ENCODE measurements at regions not wholly inside any gene's neighbourhood (a gene's known extent, or its start where the extent isn't known, plus 50 kb on each side); places are given as distances from the start of the nearest gene placed in this dataset.

DNA sequence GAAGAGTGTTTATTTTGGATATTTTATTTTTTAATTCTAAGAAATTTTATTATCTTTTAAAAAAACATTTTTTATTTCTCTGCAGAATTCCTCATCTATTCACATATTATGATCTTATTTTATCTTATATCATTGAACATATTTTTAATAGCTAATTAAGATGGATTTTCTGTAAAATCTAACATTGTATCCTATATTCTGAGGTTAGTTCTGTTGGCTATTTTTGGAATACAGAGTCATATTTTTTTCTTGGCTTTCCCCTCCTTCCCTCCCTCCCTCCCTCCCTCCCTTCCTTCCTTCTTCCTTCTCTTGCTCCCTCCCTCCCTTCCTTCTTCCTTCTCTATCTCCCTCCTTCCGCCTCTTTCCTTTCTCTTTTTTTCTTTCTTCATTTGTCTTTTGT lies 2326.6 kb upstream of the RAG2 start:
- TF ChIP-seq POLR2A (IDR thresholded peaks at IDR 0.05; ENCODE audit: low read depth, low read length) (no peak), TAF1 (IDR thresholded peaks at IDR 0.05; ENCODE audit: borderline replicate concordance, low read depth, low read length) (no peak), POLR2AphosphoS5 (IDR thresholded peaks at IDR 0.05; ENCODE audit: low read depth, low read length) (no peak)
